OCI-LY3 (cell line): ENCODE measurements at regions not wholly inside any gene's neighbourhood (a gene's known extent, or its start where the extent isn't known, plus 50 kb on each side); places are given as distances from the start of the nearest gene placed in this dataset.

Experiments used
- H2AFZ ChIP-seq: fragments of 200-600, 300-600 bp; shearing (Covaris generic); 2 replicates; pipeline ENCODE4 v1.6.0; 2014; ENCODE audit warnings: antibody characterized with exemption, low read depth, low read length
- H3K27ac ChIP-seq: fragments of 200-600, 300-600 bp; sonication (generic); 2 replicates; pipeline ENCODE4 v1.5.1; 2014; ENCODE audit warnings: mild to moderate bottlenecking, low read length, moderate library complexity, mixed read lengths
- H3K27me3 ChIP-seq: fragments of 200-600, 300-600 bp; sonication (generic); 2 replicates; pipeline ENCODE4 v1.6.1; 2014; ENCODE audit warnings: low read depth, low read length, mixed read lengths
- H3K36me3 ChIP-seq: fragments of 200-600, 300-600 bp; sonication (generic); replicated peaks from 2 replicates; pipeline ENCODE3; 2014; ENCODE audit warnings: low read depth, low read length, mixed read lengths
- H3K4me1 ChIP-seq: fragments of 300-600, 200-600 bp; sonication (generic); 2 replicates; pipeline ENCODE4 v1.6.1; 2014; ENCODE audit warnings: low read length, mixed read lengths
- H3K4me2 ChIP-seq: fragments of 200-600, 300-600 bp; sonication (generic); 2 replicates; pipeline ENCODE4 v1.6.1; 2014; ENCODE audit warnings: low read length, mixed read lengths
- H3K4me3 ChIP-seq: fragments of 300-600, 200-600 bp; sonication (generic); 2 replicates; pipeline ENCODE4 v1.5.1; 2014; ENCODE audit warnings: antibody characterized with exemption, mild to moderate bottlenecking, low read length, moderate library complexity
- H3K79me2 ChIP-seq: fragments of 300-600, 200-600 bp; shearing (Covaris generic); 2 replicates; pipeline ENCODE4 v1.6.1; 2014; ENCODE audit warnings: mild to moderate bottlenecking, low read length, mixed read lengths
- H3K9ac ChIP-seq: fragments of 300-600, 200-600 bp; shearing (Covaris generic); 2 replicates; pipeline ENCODE4 v1.6.0; 2014; ENCODE audit warnings: mild to moderate bottlenecking, low read length, moderate library complexity
- H3K9me3 ChIP-seq: fragments of 200-600, 300-600 bp; shearing (Covaris generic); 2 replicates; pipeline ENCODE4 v1.6.1; 2014; ENCODE audit warnings: low read length, mixed read lengths; ENCODE audit not compliant: insufficient read depth
- H4K20me1 ChIP-seq: fragments of 200-600, 300-600 bp; sonication (generic); 2 replicates; pipeline ENCODE4 v1.6.1; 2016; ENCODE audit warnings: low read length, mixed read lengths; ENCODE audit not compliant: insufficient read depth
- EZH2phosphoT487 ChIP-seq: fragments of 200-600 bp; shearing (Covaris generic); IDR thresholded peaks from 2 replicates; pipeline ENCODE4 v1.6.1; 2018; ENCODE audit warnings: antibody characterized with exemption, mixed run types, low read depth
- TF ChIP-seq, protein P1 (sequence below): fragments of 200-600, 300-600 bp; sonication (generic); IDR thresholded peaks from 2 replicates; pipeline ENCODE4 v1.5.1; 2014; ENCODE audit warnings: antibody characterized with exemption, low read length, low read depth

DNA sequence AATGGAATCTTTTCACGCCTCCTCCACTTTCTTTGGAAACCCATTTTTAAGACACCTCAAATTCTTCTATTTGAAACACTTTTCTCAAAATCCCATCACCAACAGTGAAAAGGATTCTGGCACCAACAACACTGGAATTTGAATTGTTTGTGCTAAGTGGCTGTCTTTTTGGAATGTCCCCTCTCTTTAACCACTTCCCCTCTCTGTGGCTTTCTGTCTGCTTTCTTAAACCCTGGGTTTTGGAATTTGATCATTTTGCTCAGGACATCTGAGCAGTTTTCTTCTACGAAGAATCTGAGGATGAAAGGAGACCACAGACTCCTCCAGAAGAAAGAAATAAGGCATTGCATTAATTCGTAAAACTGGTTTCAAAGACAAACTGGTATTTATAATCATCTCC, 89.0 kb downstream of the MXRA5 start:
- Histone ChIP-seq H3K79me2 (no peaks in the 10 kb centered on the region), H3K27ac (no peak overlapping the region), H3K27me3 (no peaks in the 10 kb centered on the region), H3K36me3 (no peaks in the 10 kb centered on the region), H3K4me1 (peaks cover 12% of the 10 kb centered on the region), H3K9me3 (no peaks in the 10 kb centered on the region), H2AFZ (no peak overlapping the region), H3K4me2 (no peak overlapping the region), H3K9ac (no peak overlapping the region), H3K4me3 (no peak overlapping the region), H4K20me1 (no peaks in the 10 kb centered on the region)
- TF ChIP-seq, protein P1, sequence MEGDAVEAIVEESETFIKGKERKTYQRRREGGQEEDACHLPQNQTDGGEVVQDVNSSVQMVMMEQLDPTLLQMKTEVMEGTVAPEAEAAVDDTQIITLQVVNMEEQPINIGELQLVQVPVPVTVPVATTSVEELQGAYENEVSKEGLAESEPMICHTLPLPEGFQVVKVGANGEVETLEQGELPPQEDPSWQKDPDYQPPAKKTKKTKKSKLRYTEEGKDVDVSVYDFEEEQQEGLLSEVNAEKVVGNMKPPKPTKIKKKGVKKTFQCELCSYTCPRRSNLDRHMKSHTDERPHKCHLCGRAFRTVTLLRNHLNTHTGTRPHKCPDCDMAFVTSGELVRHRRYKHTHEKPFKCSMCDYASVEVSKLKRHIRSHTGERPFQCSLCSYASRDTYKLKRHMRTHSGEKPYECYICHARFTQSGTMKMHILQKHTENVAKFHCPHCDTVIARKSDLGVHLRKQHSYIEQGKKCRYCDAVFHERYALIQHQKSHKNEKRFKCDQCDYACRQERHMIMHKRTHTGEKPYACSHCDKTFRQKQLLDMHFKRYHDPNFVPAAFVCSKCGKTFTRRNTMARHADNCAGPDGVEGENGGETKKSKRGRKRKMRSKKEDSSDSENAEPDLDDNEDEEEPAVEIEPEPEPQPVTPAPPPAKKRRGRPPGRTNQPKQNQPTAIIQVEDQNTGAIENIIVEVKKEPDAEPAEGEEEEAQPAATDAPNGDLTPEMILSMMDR, result no peak
- no peak for TF ChIP-seq EZH2phosphoT487

DNA sequence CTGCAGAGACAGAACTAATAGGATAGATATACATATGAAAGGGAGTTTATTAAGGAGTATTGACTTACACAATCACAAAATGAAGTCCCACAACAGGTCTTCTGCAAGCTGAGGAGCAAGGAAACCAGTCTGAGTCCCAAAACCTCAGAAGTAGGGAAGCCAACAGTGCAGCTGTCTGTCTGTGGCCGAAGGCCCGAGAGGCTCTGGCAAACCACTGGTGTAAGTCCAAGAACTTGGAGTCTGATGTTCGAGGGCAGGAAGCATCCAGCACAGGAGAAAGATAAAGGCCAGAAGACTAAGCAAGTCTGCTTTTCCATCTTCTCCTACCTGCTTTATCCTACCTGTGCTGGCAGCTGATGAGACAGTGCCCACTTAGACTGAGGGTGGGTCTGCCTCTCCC, 89.6 kb downstream of the MXRA5 start:
- no peaks in the 10 kb centered on the region for H4K20me1 ChIP-seq
- no peaks in the 10 kb centered on the region for H3K36me3 ChIP-seq
- no peak overlapping the region for H3K4me3 ChIP-seq
- peaks cover 15% of the 10 kb centered on the region for H3K4me1 ChIP-seq
- TF ChIP-seq EZH2phosphoT487, result no peak
- TF ChIP-seq, protein P1, result no peak
- no peak overlapping the region for H3K27ac ChIP-seq
- no peak overlapping the region for H2AFZ ChIP-seq
- H3K9ac ChIP-seq, result no peak overlapping the region
- H3K27me3 ChIP-seq, result no peaks in the 10 kb centered on the region
- no peaks in the 10 kb centered on the region for H3K79me2 ChIP-seq
- no peaks in the 10 kb centered on the region for H3K9me3 ChIP-seq
- H3K4me2 ChIP-seq, result no peak overlapping the region

DNA sequence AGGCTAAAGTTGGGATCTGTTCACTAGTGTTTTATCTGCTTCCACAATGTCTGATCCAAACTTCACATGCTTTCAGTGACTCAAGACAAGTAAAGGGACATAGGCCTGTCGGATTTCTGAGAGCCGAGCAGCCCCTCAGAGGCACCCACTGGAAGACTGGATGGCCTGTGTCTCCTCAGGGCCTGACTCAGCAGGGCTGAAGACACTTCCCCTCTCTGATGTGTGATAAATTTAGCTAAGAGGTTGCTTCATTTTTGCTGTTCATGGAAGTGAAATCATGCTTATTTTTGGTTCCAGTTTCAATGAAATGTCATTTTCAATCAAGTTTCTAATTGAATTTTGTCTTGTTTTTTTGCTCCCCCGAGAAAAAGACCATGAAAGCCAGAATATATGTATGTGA, 93.7 kb downstream of the MXRA5 start:
- Histone ChIP-seq H3K4me1 (peaks cover 15% of the 10 kb centered on the region), H2AFZ (no peak overlapping the region), H3K36me3 (no peaks in the 10 kb centered on the region), H3K27me3 (no peaks in the 10 kb centered on the region), H3K9me3 (no peaks in the 10 kb centered on the region), H4K20me1 (no peaks in the 10 kb centered on the region), H3K79me2 (no peaks in the 10 kb centered on the region), H3K4me3 (no peak overlapping the region), H3K4me2 (peak overlapping the region; percentile 38), H3K9ac (no peak overlapping the region), H3K27ac (peak overlapping the region; percentile 50; the same call in 1 of the 2 replicates)
- TF ChIP-seq, protein P1, result no peak
- TF ChIP-seq EZH2phosphoT487, result no peak

DNA sequence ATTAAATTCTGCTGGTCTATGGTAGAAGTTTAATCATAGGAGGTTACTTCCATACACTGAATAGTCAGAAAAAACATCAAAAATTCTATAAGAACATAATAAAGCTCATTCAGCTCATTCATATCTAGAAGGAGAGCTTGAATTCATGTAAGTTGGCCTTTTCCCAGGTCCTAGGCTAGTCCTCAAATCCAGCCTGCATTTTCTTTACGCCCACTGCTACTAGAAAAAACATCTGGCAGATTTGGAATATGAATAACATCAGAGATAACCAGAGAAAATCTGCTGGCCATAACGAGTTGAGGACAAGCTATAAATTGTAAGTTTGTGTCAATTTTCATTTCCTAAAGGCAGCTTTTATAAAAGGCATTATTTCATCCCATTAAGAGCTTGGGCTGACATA, 95.5 kb downstream of the MXRA5 start:
- Histone ChIP-seq H4K20me1 (no peaks in the 10 kb centered on the region), H3K4me3 (no peak overlapping the region), H3K27me3 (no peaks in the 10 kb centered on the region), H3K79me2 (no peaks in the 10 kb centered on the region), H2AFZ (no peak overlapping the region), H3K4me1 (peaks cover 15% of the 10 kb centered on the region), H3K4me2 (no peak overlapping the region), H3K27ac (no peak overlapping the region), H3K36me3 (no peaks in the 10 kb centered on the region), H3K9me3 (no peaks in the 10 kb centered on the region), H3K9ac (no peak overlapping the region)
- TF ChIP-seq EZH2phosphoT487, result no peak
- TF ChIP-seq, protein P1, result no peak
